BJ (cell line): ENCODE measurements at regions not wholly inside any gene's neighbourhood (a gene's known extent, or its start where the extent isn't known, plus 50 kb on each side); places are given as distances from the start of the nearest gene placed in this dataset.
"Not testable (repeated sequence)": the region's sequence is repeated elsewhere in the genome, so short reads cannot be mapped to it uniquely, and the experiment has no call there.

ENCODE experiments used
- CTCF ChIA-PET: fragments of 350-600 bp; formaldehyde crosslinking; extraction: SDS; loops from one replicate; lab custom pipeline; 2021; ENCODE audit warnings: antibody characterized with exemption, inconsistent platforms; lab: Yijun Ruan, JAX
- POLR2A ChIA-PET: fragments of 300-600 bp; sonication (Branson Sonifier 250); formaldehyde crosslinking; extraction: SDS; loops from one replicate; lab custom pipeline; 2021; ENCODE audit warnings: antibody characterized with exemption; lab: Charles Lee
- DNase-seq: peaks from one replicate; pipeline ENCODE4 v3.0.0-alpha.2; 2011; ENCODE audit warnings: low read depth
- H3K27me3 ChIP-seq: 2 replicates; pipeline ENCODE4 v1.6.0; 2011; ENCODE audit warnings: low read length; ENCODE audit not compliant: control insufficient read depth, insufficient read depth
- H3K36me3 ChIP-seq: 2 replicates; pipeline ENCODE4 v1.5.1; 2011; ENCODE audit warnings: low read length; ENCODE audit not compliant: control insufficient read depth, insufficient read depth
- H3K4me3 ChIP-seq: 2 replicates; pipeline ENCODE4 v1.5.1; 2011; ENCODE audit warnings: low read depth, mild to moderate bottlenecking, control low read depth, low read length
- TF ChIP-seq, protein P1 (sequence below): IDR thresholded peaks from 2 replicates; pipeline ENCODE4 v1.5.1; 2011; ENCODE audit warnings: low read depth, mild to moderate bottlenecking, control low read depth, inconsistent platforms, low read length, moderate library complexity; ENCODE audit not compliant: insufficient read depth

DNA sequence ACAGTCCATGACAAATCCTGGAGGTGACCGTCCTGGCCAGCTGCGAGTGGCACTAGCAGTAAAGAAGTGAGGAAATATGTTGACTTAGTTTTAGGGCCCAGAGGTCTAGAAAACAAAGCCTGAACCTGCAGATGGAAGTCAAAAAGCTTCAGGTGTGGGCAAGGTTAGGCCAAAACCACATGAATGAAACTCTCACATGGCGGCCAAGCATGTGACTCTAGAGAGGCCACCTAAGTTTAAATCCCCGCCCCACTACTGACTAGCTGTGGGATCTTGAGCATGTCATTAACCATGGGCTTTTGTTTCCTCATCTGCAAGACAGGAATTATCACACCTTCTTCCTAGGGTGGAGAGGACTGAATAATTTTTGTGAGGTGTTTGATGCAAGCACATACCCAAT, 148.2 kb upstream of the DAB1 start:
- Histone ChIP-seq H3K4me3 (no peak overlapping the region), H3K27me3 (no peaks in the 10 kb centered on the region), H3K36me3 (no peaks in the 10 kb centered on the region)
- POLR2A ChIA-PET, result no interaction called here
- CTCF ChIA-PET, result interaction anchor here (1.8 kb wide), 1 partner anchor 29 kb away, joined by 4 read pairs; no protein-coding TSS in a partner anchor
- DNase-seq, result no peak
- TF ChIP-seq, protein P1, sequence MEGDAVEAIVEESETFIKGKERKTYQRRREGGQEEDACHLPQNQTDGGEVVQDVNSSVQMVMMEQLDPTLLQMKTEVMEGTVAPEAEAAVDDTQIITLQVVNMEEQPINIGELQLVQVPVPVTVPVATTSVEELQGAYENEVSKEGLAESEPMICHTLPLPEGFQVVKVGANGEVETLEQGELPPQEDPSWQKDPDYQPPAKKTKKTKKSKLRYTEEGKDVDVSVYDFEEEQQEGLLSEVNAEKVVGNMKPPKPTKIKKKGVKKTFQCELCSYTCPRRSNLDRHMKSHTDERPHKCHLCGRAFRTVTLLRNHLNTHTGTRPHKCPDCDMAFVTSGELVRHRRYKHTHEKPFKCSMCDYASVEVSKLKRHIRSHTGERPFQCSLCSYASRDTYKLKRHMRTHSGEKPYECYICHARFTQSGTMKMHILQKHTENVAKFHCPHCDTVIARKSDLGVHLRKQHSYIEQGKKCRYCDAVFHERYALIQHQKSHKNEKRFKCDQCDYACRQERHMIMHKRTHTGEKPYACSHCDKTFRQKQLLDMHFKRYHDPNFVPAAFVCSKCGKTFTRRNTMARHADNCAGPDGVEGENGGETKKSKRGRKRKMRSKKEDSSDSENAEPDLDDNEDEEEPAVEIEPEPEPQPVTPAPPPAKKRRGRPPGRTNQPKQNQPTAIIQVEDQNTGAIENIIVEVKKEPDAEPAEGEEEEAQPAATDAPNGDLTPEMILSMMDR, result no peak

DNA sequence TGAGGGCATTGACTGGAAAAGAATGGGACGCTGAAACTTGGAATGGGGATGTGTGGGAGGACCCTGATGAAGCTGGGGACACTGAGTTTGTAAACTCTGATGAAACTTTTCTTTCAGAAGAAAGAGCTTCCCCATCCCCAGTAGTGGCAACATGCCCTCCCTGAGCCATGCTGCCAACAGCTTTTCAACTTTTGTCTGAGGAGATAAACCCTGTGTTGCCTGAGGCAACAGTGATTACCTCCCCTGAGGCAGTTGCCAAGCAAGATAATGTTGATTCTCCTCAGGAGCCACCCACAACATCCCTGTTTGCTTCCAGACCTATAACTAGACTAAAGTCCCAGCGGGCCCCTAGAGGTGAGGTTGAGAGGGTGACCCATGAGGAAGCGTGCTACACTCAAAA, 134.2 kb upstream of the DAB1 start:
- H3K36me3 ChIP-seq, DNase-seq, POLR2A ChIA-PET, CTCF ChIA-PET, H3K27me3 ChIP-seq, H3K4me3 ChIP-seq: not testable (repeated sequence)

DNA sequence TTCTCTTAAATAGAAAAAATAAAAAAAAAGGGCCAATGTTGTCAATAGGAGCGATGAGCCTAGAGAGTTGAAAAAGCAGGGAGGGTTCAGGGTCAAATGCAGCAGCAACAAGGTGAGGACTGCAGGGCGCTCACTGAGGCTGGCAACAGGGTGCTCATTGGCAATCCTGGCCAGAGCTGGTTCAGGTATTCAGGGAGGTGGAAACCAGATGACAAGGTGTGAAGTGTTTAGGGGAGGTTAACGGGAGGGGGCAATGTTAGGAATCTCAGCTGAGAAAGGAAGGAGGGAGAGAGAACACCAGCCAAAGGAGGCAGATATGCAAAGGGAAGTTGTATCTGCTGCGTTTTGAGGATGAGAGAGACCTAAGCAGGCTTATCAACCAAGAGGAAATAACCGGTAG, 129.8 kb upstream of the DAB1 start:
- DNase-seq, result no peak
- TF ChIP-seq, protein P1, result no peak
- H3K36me3 ChIP-seq, result no peaks in the 10 kb centered on the region
- ChIA-PET CTCF (no interaction called here), POLR2A (no interaction called here)
- no peak overlapping the region for H3K4me3 ChIP-seq
- H3K27me3 ChIP-seq, result no peaks in the 10 kb centered on the region; the same call in 1 of the 2 replicates

DNA sequence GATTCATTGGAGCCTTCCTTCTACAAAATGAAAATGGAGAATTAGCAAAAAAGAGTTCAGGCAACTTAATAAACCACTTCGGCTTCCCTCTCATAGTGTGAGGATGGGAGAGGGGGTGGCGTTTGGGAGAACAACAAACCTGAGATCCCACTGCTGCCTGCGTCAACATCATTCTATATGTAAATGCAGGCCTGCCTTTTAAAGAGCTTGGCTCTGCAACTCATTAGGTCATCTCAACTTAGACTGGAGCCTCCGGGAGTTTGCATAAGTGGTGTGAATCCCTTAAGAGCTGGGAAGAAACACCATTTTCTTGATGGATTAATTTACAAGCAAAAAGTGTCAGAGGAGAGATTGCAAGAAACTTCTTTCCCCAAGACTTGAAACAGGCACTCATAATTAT, 127.6 kb upstream of the DAB1 start:
- POLR2A ChIA-PET, result no interaction called here
- DNase-seq, result no peak
- TF ChIP-seq, protein P1, result no peak

DNA sequence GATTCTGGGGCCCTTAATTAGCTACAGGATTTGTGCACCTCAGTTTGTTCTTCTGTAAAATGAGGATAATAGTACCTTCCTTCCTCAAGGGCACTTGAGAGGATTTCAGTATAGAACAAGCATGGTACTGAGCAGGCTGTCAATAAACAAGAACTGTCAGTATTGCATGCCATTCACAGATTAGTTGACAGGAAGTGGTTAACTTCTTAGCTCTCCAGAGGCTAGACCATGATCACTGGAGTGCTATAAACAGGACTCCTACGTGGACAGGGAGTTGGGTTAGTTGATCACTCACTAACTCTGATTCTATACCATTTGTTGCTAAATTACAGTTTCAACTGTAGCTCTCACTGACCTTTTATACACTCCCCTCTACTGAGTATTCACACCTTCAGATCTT, 126.2 kb upstream of the DAB1 start:
- no peak for DNase-seq
- ChIA-PET POLR2A (interaction anchor here (0.5 to 0.6 kb wide), 2 partner anchors 17 to 74 kb away, joined by 3 to 17 read pairs; no protein-coding TSS in a partner anchor), CTCF (interaction anchor here (1.1 kb wide), 1 partner anchor 9 kb away, joined by 3 read pairs; no protein-coding TSS in a partner anchor)
- H3K4me3 ChIP-seq, result no peak overlapping the region
- TF ChIP-seq, protein P1, result no peak
- H3K36me3 ChIP-seq, result no peaks in the 10 kb centered on the region
- no peaks in the 10 kb centered on the region; the same call in 1 of the 2 replicates for H3K27me3 ChIP-seq

More for the DNA sequence above, 127.6 kb upstream of the DAB1 start:
- CTCF ChIA-PET, result no interaction called here
- Histone ChIP-seq H3K4me3 (no peak overlapping the region), H3K27me3 (no peaks in the 10 kb centered on the region; the same call in 1 of the 2 replicates), H3K36me3 (no peaks in the 10 kb centered on the region)

DNA sequence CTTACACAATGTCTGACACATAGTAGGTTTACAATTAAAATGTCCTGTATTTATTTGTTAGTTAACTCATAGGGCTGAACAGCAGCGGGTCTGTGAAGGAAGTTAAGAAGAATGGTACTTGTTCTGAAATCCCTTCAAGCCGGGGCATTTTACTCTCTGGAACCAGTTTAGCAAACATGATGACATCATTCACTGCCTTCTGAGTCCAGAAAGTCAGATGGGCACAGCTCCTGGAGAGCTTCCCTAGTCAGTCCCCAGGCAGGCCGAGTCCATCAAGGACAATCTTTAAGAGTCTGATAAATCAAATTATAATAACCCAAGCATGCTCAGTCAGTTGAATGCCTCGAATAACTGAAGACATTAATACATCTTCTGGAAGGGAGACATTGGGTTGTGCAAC, 125.4 kb upstream of the DAB1 start:
- Histone ChIP-seq H3K4me3 (no peak overlapping the region), H3K36me3 (no peaks in the 10 kb centered on the region), H3K27me3 (no peaks in the 10 kb centered on the region; the same call in 1 of the 2 replicates)
- TF ChIP-seq, protein P1, result no peak
- POLR2A ChIA-PET, result no interaction called here
- CTCF ChIA-PET, result no interaction called here
- DNase-seq, result no peak
